ENCODE measurements at regions not wholly inside any gene's neighbourhood (a gene's known extent, or its start where the extent isn't known, plus 50 kb on each side); places are given as distances from the start of the nearest gene placed in this dataset.

DNA sequence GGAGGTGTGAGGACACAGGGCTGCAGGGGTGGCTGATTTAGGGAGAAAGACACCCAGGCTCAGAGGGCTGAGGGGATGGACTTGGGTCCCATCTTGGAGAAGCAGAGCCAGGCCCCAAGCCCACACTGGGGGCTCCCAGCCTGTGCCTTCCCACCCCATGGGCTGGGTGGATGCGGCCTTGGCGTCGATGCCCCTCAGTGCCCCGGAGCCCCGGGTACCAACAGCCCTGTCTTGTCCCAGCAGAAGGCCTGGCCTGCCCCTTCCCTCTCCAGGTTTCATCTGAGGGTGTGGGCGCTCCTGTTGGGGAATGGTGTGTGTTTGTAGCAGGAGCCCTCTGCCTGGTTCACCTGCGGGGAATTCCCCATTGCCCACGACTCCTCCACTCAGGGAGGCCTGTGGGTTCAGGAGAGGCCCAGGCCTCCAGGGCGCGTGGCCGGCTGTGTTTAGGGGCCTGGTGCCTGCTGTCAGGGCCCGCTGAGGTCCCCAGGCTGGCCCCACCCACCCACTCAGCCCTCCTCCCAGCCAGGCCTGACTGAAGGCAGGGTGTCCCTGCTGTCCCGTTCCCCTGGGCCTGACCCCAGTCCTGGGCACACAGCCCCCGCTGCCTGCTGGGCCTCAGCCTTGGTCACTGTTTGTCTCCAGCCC, 51.1 kb upstream of the BEGAIN start:
- no peak for DNase-seq (ENCODE audit: low read depth)

DNA sequence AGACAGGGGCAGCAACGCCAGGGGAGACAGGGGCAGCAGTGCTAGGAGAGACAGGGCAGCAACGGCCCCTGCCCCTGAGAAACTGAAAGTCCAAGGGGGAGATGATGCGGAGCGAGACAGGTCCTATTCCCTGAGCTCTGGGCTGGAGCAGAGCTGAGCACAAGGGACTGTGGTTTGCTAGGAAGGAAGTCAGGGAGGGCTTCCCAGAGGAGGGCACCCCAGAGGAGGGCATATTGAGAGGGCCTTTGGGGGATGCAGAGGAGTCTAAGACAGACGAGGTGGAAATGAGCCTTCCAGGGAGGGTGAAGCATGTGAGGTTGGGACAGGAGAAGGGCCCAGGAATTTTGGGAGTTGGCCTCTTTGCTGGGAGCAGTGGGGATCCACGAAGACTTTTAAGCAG, 52.1 kb upstream of the BEGAIN start:
- no peak for DNase-seq (ENCODE audit: low read depth)

DNA sequence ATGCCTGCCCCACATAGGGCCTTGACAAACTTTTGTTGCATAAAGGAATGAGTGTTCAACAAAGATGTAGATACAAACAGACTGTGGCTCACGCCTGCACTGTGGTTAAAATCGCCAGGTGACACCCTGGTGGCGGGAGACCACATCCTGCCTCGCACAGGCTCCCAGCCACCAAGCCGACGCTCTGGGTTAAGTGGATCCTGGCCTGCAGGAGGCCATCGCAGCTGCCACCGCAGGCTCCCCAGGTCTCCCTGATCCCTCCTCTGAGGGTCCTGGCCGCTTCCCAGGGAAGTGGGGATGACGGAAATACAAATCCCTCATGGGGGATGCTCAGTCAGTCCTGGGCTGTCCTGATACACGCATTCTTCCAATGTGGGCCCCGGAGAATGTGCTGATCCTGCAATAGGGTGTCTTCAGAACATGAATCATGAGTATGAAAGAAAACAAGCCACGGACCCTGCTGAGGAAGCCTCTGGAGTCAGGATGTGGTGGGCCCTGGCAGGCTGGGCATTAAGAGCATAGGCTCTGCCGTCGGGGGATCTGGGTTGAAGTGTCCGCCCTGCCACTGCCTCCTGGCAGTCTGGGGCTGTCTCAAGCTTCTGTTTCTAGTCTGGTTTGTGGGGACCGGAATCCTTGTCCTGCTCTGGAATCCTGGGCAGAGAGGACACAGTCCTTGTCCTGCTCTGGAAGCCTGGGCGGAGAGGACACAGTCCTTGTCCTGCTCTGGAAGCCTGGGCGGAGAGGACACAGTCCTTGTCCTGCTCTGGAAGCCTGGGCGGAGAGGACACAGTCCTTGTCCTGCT, 53.5 kb upstream of the BEGAIN start:
- peak; percentile 14 for DNase-seq (ENCODE audit: low read depth)

DNA sequence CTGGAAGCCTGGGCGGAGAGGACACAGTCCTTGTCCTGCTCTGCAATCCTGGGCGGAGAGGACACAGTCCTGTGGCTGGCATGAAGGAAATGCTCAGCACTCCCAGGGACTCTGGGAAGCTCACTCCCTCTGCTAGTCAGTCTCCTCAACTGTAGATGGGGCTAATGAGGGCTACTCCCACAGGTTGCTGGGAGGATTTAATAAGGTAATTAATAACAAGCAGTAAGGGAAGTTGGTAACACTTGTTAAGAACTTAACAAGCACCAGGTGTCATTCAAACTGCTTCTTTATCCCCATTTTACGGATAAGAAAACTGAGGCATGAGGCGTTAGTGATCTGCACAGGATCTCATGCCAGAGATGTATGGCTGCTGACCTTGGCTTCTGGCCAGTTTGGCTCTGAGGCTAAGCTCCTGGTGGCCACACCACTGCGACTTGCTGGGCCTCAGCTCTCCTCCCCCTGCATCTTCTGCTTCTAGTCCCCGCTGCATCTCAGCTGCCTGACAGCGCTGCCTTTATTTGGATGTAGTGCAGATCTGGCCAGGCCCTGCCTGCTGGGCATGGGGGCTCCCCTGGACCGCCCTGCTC, 54.1 kb upstream of the BEGAIN start:
- DNase-seq (ENCODE audit: low read depth), result no peak

DNA sequence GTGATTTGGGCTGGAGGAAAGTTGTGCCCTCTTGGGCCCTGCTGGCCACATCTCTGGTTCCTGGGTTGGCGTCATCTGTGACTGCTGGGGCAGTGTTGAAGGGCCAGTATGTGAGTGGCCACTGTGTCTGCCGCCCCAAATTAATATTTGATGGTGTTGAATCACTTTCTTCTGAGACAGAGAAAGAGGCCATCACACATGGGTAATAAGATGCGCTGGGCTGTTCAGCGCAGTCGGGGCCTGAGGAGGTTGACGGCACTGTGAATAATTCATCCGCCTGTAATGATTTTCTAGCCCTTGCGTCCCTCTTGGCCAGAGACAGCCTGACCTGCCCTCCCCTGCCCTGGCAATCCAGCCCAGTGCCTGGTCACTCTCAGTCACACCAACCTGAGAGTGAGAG, 56.2 kb upstream of the BEGAIN start:
- DNase-seq (ENCODE audit: low read depth), result no peak

DNA sequence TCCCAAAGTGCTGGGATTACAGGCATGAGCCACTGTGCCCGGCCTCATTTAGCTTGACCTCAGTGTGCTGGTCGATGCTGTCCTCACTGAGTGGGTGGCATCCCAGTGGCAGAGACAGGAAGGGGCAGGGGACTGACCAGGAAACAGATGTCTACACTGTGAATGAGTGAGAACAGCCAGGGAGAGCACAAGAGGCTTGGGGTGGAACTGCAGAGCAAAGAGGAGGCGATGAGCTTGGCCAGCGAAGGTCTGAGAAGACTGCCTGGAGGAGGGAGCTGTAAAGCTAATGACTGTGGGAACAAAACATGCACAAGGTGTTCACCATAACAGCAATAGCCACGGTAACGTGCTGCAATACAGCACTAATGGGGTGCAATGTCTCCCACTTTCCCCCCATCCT, 57.2 kb upstream of the BEGAIN start:
- DNase-seq (ENCODE audit: low read depth), result no peak

DNA sequence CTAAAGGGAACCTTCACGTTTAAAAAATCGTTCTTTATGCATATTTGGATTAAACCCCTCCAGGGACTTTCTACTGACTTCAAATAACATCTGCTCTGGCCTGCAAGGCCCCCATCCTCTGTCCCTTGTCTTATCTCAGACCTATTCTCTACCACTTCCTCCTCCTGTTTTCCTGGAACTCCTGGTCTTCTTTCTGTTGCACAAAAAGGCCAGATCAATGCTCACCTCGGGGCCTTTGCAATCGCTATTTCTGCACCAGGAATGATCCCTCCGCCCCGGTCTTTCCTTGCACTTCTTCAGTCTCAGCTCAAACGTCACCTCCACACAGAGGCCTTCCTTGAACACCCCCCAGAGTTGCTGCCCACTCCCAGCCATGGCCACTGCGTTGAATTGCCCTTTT, 57.6 kb upstream of the BEGAIN start:
- no peak for DNase-seq (ENCODE audit: low read depth)

DNA sequence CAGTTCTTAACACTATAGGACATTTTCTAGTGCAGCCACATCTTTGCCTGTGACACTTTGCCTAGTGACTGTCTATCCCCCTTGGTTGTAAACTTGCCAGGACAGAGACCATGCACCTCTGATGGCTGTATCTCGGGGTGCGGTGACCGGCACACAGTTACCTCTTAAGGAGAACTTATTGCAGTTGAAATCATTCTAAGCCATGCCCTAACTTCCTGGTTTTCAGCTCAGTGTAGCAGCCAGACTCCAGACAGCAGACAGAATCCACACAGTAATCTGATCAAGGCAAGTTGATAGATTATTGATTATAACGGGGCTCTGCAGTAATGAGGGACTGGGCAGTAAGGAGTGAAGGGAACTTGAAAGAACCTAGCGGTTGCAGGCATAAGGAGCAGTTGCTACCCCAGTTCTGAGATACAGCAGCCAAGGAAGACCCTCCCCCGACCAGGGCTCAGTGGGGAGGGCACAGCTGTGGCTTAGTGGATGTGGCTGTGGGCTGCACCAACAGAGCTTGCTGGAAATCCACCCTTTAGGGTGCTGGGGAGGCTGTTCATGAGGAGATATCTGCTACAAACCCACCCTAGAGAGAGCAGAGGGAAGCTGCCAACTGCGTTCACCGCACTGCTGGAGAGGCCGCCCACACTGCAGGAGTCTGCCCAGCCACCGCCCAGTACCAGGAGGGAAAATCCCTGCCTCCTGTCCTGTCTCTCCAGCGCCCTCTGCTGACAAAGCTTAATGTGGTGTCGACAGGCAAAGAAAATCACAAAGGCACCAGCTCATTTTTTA, 58.2 kb upstream of the BEGAIN start:
- peak; percentile 50 for DNase-seq (ENCODE audit: low read depth)

DNA sequence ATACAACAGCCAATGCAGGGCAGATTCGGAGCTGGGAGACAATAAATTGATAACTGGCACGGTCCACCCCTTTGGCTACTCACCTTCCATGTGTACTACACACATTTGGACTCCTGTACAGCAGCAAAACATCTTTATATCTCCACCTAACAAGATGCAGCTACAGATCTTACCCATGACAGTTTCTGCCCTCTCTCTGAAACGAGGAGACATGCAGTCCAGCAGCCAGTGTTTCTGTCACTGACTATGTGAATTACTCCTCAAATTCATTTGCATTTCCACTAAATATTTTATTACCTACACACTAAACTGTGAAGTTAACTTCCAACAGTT, 58.7 kb upstream of the BEGAIN start:
- DNase-seq (ENCODE audit: low read depth), result no peak

DNA sequence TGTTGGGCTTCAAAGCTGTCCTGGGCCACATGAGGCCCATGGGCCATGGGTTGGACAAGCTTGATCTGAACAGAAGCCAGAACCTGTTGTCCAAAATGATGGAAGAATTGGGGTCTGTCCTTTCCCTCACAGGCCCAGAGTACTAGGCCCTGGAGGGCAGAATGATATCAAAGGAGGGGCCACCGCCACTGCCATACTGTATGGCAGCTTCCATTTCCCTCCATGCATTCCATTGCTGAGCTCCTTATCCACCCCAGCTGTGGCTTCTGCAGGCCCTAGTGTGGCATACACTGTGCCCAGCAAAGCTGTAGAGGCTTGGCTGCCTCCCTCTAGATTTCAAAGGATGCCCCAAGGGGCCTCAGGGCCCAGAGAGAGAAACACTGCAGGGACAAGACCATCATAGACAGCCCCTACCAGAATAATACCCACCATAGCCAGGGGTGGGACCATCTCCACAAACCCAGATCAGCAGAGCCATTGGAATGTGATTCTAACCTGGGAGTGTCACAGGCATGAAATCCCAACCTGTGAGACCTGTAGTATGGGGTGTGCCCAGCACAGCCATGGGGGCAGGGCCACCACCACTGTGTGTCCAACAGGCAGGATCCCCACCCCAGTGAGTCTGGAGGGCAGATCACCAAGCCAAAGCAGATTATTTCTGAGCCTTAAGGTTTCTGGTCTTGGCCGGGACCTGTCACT, 61.4 kb upstream of the BEGAIN start:
- no peak for DNase-seq (ENCODE audit: low read depth)

DNA sequence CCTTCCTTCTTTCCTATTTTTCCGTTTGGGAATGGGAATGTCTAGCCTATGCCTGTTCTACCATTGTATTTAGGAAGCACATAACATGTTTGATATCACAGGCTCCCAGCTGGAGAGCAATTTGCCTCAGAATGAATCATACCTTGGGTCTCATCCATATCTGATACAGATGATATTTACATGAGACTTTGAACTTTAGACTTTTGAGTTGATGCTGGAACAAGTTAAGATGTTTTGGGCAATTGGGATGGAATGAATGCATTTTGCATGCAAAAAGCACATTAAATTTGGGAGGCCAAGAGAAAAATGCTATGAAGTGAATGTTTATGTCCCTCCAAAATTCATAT, 61.9 kb upstream of the BEGAIN start:
- DNase-seq (ENCODE audit: low read depth), result no peak

DNA sequence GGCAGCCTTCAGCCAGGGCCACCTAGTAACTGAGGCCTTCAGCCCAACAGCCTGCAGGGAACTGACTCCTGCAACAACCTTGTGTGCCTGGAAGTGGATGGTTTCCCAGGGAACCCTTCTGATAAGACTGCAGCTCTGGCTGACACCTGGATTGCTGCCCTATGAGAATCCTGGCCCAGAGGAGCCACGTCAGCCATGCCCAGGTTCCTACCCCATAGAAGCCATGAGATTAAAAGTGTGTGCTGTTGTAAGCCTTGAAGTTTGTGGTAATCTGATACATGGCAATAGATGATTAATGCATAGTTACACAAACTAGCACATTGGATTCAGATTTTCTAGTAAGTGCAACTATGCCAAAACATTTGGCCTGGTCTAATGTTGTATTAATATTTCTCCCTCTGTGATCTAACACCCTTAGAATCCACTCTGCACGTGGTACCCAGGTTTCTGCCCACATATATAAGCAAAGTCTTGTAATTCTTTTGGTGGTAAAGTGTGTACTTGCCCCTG, 64.8 kb upstream of the BEGAIN start:
- DNase-seq (ENCODE audit: low read depth), result no peak

DNA sequence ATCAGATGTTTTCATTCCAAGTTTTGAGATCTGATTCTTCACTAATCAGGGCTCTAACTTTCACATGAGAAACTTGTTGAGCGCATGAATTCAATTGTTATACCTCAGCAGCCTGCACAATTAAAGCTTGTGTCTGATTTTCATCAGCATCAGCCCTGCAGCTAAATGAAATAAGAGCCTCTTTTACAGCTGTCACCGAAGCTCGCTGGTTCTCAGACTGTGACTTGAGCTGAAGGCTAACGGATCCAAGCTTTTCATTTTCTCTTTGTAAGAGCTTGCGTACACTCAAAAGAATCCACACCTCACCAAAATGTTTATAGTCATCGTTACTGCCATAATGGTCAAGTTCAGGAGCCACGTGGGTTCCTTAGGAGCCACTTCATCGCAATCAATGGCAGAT, 65.5 kb upstream of the BEGAIN start:
- no peak for DNase-seq (ENCODE audit: low read depth)

DNA sequence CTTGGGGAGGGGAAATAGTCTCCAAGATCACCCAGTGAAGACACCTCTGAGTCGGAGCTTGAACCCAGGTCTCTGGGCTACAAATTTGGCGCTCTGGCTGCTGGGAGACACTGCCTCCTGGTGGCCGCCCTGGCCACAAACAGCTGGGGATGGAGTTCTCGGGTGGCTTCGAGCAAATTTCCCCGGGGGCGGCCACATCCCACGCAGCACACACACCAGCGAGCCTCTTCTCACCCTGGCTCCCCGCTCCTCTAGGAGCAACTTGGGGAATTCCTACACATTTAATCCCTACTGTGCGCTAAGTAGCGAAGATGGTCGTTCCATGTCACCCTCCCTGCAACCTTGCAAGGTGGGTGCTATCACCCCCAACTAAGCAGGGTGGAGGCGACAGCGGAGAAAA, 66.2 kb upstream of the BEGAIN start:
- no peak for DNase-seq (ENCODE audit: low read depth)

DNA sequence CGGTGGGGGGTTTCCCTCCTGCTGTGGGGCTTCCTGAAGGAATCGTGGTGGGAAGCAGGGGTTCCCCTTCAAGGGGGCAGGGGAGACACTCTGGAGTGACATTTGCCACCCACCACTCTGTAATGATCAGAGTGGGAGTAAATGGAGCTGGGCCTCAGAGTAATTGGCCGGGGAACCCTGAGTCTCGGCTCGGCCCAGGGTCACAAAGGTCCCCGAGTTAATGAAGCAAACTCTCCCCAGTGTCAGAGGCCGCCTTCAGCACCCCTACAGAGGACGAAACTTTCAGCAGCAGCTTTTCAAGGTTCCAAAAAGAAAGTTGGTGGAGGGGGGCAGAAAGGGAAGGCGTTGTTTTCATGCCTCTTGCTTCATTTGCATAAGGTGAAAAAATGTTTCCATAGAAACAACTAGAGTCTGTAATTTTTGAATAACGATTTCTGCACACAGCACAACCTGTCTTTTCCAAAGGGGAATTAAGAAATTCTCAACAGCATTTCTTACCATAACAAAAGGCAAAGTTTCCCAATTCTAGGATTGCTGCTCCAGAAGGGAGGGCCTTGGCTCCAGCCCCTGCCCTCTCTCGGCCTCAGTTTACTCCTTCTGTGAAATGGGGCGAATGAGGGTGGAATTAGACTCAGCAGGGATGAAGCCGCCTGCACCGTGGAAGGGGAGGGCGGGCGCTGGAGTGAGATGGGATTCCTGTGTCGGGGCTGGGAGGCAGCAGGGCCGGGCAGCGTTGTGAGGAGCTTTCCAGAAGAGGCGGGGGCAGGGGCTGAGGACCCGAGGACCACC, 67.0 kb upstream of the BEGAIN start:
- no peak for DNase-seq (ENCODE audit: low read depth)

DNA sequence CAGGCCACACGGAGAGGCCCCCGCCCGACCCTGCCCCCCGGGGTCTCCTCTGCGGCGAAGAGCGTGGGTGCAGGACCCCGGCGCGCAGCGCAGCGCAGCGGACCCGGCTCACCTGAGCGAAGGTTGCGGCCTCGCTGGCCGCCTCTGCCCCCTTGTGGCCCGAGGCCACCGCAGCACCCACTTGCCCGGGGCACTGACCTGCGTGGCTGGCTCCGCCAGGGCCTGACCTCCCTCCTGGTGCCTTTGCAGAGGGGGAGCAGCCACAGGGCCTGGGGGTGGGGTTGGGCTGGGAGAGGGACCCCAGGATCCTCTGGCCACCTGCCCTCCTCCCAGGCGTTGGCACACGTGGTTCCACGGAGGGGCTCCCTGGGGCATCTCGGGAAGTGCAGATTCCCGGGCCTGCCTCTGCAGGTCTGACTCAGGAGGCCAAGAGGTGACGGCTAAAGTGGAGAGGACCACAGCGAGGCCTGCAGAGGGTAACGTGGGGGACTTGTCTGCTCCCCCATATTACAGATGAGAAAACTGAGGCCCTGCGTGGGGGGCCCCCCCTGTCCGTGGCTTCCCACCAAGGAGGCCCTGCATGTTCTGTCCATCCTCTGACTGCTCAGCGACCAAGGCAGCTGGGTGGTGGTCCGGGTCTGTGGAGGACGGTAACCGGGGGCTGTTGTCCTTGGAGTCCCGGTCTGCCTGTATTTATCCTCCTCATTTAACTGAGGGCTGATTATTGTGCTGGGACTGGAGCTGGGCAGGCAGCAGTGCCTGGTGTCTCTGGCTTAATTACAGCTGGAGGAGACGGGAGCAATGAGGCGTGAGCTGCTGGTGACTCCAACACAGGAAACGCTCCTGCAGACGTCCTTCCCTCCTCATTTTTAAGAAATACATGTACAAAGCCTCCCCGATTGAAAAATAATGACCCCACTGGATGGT, 67.9 kb upstream of the BEGAIN start:
- DNase-seq (ENCODE audit: low read depth), result no peak

DNA sequence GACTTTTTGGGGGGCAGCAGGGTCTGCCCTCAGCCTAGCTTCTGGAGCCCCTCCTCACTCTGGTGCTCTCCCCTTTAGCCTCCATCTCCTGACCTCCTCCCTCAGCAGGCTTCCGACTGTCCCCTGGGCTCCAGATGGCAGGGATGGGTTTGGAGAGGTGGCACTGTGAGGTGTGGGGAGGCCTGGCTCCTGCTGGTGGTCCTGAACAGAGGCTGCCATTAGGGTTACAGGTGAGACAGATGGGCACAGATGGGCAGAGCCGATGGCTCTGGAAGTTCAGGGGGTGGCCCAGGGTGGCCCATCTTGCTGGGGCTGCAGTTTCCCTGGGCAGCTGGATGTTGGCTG, 68.5 kb upstream of the BEGAIN start:
- no peak for DNase-seq (ENCODE audit: low read depth)

DNA sequence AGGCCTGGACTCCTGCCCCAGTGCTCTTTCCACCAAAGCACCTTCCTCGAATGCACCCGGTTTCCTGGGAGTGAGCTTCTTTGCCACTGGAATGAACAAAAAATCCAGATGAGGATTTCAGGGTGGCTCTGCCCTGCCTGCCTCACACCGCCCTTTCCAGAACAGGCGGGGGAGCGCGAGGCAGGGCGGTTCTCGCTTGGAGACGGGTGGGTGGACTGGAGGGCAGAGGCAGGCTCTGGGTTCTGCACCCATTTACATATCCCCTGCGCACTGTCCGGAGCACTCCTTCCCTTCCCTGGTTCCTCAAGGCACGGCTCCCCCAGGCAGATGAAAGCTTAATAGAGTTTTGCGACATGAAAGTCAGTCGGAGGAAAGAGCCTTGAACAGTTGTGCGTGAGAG, 69.7 kb upstream of the DLK1 start:
- DNase-seq (ENCODE audit: low read depth), result no peak

DNA sequence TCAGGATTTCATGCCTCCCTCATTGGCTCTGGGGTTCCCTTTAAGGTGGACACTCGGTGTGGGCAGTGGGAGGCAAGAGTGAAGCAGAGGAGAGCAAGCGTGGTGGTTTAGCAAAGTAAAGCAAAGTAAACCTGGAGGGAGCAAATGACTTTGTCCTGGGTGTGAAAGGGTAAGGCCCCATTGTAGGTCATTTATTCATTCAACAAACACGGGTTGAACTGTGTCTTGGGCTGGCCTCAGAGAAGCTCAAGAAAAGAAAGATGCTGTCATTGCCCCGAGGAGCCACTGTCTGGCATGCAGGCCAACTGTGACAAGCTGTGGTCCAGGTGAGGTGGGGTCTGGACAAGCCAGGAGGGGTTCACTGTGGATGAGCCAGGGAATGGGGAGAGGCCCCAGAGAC, 68.9 kb upstream of the DLK1 start:
- no peak for DNase-seq (ENCODE audit: low read depth)
